LNCAP (cell line): ENCODE measurements at regions not wholly inside any gene's neighbourhood (a gene's known extent, or its start where the extent isn't known, plus 50 kb on each side); places are given as distances from the start of the nearest gene placed in this dataset.

ENCODE experiments used
- TF ChIP-seq, protein P1 (sequence below): fragments of 450-650 bp; IDR thresholded peaks from 2 replicates; pipeline ENCODE4 v1.5.1; 2017; ENCODE audit warnings: mild to moderate bottlenecking

DNA sequence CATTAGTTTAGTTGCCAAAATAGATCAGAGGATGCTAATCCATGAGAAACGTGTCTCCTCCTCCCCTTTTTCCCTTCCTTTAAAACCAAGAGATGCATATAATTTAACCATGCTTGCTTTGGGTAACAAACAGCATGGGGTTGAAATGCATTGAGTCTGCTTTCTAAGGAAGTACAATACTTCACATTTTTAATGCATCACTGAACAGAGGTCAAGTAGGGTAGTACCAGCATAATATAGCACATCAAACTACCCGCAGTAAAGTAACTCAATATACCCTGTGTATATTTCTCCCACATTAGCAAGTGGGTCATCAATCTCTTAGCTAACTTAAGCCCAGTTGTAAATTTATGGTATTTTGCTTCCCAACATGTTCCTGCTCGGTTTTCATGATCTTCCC lies 239.3 kb upstream of the SEMA3C start:
- TF ChIP-seq, protein P1, sequence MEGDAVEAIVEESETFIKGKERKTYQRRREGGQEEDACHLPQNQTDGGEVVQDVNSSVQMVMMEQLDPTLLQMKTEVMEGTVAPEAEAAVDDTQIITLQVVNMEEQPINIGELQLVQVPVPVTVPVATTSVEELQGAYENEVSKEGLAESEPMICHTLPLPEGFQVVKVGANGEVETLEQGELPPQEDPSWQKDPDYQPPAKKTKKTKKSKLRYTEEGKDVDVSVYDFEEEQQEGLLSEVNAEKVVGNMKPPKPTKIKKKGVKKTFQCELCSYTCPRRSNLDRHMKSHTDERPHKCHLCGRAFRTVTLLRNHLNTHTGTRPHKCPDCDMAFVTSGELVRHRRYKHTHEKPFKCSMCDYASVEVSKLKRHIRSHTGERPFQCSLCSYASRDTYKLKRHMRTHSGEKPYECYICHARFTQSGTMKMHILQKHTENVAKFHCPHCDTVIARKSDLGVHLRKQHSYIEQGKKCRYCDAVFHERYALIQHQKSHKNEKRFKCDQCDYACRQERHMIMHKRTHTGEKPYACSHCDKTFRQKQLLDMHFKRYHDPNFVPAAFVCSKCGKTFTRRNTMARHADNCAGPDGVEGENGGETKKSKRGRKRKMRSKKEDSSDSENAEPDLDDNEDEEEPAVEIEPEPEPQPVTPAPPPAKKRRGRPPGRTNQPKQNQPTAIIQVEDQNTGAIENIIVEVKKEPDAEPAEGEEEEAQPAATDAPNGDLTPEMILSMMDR, result no peak

DNA sequence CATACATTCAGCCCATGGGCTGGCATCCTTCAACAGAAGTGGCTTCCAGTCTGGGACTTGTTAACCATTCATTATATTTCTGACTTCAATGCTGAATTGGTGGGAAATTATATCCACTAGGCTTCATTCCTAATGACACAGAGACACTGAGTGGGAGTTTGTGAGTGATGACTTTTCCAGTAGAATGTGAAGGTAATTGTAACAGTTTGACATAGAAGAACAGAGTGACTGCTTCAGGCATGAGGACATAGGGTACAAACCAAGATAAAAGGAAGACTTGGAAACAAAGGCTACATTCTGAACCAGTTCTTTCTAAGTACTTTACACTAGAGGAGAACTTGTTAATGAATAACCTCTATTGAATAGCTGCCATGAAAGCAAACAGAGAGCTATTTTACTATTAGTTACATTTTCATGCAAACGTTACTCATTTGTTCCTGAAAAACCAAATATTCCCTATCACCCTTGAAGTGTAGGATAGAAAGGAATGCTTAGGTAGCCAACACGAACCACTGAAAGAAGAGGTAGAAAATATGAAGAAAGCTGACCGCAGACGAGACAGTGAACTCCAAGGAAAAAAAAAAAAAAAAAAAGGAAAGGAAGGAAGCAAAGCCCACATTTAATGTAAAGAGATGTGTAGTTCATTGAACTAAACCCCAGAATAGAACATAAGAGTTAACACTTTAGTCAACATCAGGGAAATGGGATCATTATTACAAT lies 237.0 kb upstream of the SEMA3C start:
- TF ChIP-seq, protein P1, result no peak

DNA sequence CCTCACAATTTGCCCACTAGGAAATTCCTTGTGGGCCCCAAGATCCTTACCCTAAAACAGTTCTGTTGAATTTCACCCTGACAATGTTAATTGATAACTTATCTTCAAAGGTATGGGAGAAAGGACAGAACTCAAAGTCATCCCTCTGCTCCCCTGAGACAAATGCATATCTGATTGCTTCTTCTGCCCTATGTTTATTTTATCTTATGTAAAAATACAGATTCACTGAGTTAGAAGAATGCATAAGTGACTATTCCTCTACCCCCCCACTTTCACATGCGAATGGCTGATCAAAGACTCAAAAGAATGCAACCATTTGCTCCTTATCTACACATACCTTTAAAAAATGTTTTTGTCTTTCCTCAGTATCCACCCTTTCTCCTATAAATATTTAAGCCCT lies 235.7 kb upstream of the SEMA3C start:
- TF ChIP-seq, protein P1, result no peak

DNA sequence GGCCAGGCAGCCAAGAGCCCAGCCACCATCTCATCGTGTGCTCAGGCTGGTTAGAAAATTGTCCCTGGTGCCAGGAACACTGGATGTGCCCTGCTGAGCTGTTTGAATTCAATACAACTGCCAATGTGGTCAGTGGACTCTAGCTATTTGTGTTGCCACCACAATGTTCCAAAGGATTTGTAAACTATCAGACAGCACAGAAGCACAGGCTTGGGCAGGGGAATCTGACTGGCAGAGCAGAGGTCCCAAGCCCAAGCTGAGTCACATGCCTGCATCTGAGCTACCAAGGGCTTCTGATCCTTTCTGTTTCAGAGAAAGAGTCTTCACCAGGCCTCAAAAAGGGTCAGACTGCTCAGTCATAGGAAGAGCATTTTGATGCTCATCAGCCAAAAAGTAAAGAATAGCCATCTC lies 232.1 kb upstream of the SEMA3C start:
- TF ChIP-seq, protein P1, result no peak

DNA sequence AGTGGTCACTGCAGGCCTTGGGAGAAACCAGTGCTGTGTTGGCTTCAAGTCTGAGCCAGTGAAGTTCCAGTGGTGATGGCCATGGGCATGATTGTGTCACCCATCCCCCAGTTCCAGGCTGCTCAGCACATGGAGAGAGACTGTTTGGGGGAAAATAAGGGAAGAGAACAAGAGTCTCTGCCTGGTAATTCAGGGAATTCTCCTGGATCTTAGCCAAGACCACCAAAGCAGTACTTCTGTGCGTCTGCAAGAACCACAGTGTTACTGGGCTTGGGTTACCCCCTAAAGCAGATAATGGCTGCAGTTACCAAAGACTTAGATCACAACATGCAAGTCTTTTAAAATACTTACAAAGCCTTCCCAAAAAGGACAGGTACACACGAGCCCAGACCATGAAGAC lies 225.0 kb upstream of the SEMA3C start:
- TF ChIP-seq, protein P1, result no peak

DNA sequence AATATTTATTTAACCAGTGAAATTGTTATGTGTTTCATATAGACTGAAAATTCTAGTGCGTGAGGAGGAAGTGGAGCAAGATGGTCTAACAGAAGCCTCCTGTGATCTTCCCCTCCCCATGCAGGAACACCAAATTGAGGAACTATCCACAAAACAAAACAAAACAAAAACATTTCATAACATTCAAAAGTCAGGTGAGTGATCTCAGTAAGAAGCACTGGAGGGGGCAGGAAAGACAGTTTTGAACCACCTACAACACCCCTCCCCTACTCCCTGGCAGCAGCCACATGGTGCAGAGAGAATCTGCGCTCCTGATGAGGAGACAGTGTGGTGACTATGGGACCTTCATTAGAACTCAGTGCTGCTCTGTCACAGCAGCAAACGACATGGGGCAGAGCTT lies 221.9 kb upstream of the SEMA3C start:
- TF ChIP-seq, protein P1, result no peak

DNA sequence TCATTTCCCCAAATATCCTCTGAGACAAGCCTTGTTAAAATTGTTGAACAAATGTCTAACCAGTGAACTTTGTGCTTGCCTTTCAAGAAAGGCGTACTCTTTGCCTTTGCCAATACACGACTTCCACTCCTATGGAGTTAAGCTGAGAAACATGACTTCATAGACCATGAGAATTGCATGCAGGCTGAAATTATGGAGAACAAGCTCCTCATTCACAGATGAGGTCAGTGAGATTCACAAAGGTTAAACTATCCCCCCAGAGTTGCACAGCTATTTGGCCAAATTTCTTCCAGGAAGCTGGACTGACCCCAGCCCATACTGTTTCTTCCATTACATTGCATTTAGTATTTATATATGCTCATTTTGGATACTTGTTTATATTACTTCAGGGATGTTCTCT lies 221.4 kb upstream of the SEMA3C start:
- TF ChIP-seq, protein P1, result no peak

DNA sequence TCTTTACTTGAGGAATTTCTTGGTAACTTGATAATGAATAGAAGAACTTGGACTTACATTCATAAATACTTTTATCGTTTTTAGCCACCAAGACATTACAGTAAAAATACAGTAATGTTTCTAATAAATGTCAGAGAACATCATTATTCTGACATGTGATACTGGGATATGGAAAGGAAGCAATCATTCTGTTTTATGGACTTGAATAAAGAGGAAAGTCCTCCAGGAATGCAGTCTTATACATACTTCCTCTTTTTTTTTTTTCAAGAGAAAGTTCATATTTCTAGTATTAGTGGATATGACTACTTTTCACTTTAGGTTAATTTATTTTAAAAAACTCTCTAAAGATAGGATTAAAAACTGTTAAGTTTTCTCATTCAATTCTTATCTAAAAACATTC lies 220.0 kb upstream of the SEMA3C start:
- TF ChIP-seq, protein P1, result no peak
